K562 (cell line): ENCODE measurements at regions not wholly inside any gene's neighbourhood (a gene's known extent, or its start where the extent isn't known, plus 50 kb on each side); places are given as distances from the start of the nearest gene placed in this dataset.

Source experiments
- CHD2 ChIP-seq: IDR thresholded peaks from 2 replicates; pipeline ENCODE4 v1.6.1; 2011; ENCODE audit warnings: low read depth, low read length
- KLF6 ChIP-seq: fragments of 250-450 bp; sonication (Bioruptor Pico); IDR thresholded peaks from 2 replicates; pipeline ENCODE4 v1.4.0; 2020; ENCODE audit warnings: mild to moderate bottlenecking, moderate library complexity, borderline replicate concordance
- NFIC ChIP-seq: fragments of 450-650 bp; IDR thresholded peaks from 2 replicates; pipeline ENCODE4 v1.6.1; 2017; ENCODE audit warnings: mild to moderate bottlenecking, inconsistent platforms
- POLR2AphosphoS5 ChIP-seq: IDR thresholded peaks from 2 replicates; pipeline ENCODE4 v1.6.1; 2011; ENCODE audit warnings: mild to moderate bottlenecking, low read depth, low read length, moderate library complexity; ENCODE audit not compliant: control insufficient read depth, insufficient read depth
- SP1 ChIP-seq: sonication (generic); formaldehyde crosslinking; IDR thresholded peaks from 2 replicates; pipeline ENCODE4 v1.8.1; 2022; ENCODE audit warnings: mild to moderate bottlenecking, missing genetic modification reagents
- STAT5A ChIP-seq: IDR thresholded peaks from 2 replicates; pipeline ENCODE4 v1.6.1; 2012; ENCODE audit warnings: low read length, inconsistent platforms, borderline replicate concordance
- XRCC5 ChIP-seq: fragments of 200-400 bp; formaldehyde crosslinking; IDR thresholded peaks from 2 replicates; pipeline ENCODE4 v1.6.1; 2017; ENCODE audit warnings: low read depth, mild to moderate bottlenecking, low read length
- ZNF696 ChIP-seq: fragments of 250-450 bp; sonication (Bioruptor Pico); conservative IDR thresholded peaks from 2 replicates; pipeline ENCODE4 v1.4.0; 2020; ENCODE audit warnings: mild to moderate bottlenecking, moderate library complexity
- TF ChIP-seq, protein P1 (sequence below): fragments of 450-650 bp; IDR thresholded peaks from 2 replicates; pipeline ENCODE4 v1.6.1; 2018; ENCODE audit not compliant: partially characterized antibody
- TF ChIP-seq, protein P2 (sequence below): sonication (generic); formaldehyde crosslinking; IDR thresholded peaks from 2 replicates; pipeline ENCODE4 v1.8.0; 2023; ENCODE audit warnings: mild to moderate bottlenecking, missing genetic modification reagents
- TF ChIP-seq, protein P3 (sequence below): fragments of 450-650 bp; IDR thresholded peaks from 2 replicates; pipeline ENCODE4 v1.6.1; 2016; ENCODE audit warnings: borderline replicate concordance

DNA sequence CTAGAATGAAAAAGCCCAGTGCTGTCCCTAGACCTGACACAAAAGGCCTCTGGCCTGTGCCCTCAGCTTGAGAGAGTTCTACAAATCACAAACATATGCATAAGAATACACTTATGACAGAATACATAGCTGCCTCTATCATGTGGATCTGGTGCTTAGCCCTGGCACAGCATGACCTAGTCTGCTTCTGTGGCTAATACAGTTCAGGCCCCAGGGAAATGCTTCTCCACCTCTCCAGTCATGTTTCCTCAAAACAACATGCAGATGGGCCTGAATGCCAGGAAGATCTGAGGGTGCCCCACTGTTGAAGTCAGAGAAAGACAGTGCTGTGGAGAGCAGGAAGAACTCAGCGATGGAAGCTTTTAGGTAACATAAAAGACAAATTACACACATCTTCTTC lies 231.9 kb upstream of the SALL1 start:
- TF ChIP-seq NFIC (no peak), CHD2 (no peak), KLF6 (CRISPR knock-in tag) (no peak), XRCC5 (no peak), ZNF696 (CRISPR knock-in tag) (no peak), POLR2AphosphoS5 (no peak), SP1 (CRISPR knock-in tag) (no peak), STAT5A (no peak)
- TF ChIP-seq, protein P1, sequence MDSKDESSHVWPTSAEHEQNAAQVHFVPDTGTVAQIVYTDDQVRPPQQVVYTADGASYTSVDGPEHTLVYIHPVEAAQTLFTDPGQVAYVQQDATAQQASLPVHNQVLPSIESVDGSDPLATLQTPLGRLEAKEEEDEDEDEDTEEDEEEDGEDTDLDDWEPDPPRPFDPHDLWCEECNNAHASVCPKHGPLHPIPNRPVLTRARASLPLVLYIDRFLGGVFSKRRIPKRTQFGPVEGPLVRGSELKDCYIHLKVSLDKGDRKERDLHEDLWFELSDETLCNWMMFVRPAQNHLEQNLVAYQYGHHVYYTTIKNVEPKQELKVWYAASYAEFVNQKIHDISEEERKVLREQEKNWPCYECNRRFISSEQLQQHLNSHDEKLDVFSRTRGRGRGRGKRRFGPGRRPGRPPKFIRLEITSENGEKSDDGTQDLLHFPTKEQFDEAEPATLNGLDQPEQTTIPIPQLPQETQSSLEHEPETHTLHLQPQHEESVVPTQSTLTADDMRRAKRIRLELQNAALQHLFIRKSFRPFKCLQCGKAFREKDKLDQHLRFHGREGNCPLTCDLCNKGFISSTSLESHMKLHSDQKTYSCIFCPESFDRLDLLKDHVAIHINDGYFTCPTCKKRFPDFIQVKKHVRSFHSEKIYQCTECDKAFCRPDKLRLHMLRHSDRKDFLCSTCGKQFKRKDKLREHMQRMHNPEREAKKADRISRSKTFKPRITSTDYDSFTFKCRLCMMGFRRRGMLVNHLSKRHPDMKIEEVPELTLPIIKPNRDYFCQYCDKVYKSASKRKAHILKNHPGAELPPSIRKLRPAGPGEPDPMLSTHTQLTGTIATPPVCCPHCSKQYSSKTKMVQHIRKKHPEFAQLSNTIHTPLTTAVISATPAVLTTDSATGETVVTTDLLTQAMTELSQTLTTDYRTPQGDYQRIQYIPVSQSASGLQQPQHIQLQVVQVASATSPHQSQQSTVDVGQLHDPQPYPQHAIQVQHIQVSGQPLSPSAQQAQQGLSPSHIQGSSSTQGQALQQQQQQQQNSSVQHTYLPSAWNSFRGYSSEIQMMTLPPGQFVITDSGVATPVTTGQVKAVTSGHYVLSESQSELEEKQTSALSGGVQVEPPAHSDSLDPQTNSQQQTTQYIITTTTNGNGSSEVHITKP: no peak
- TF ChIP-seq, protein P2, sequence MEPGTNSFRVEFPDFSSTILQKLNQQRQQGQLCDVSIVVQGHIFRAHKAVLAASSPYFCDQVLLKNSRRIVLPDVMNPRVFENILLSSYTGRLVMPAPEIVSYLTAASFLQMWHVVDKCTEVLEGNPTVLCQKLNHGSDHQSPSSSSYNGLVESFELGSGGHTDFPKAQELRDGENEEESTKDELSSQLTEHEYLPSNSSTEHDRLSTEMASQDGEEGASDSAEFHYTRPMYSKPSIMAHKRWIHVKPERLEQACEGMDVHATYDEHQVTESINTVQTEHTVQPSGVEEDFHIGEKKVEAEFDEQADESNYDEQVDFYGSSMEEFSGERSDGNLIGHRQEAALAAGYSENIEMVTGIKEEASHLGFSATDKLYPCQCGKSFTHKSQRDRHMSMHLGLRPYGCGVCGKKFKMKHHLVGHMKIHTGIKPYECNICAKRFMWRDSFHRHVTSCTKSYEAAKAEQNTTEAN (CRISPR knock-in tag): no peak
- TF ChIP-seq, protein P3, sequence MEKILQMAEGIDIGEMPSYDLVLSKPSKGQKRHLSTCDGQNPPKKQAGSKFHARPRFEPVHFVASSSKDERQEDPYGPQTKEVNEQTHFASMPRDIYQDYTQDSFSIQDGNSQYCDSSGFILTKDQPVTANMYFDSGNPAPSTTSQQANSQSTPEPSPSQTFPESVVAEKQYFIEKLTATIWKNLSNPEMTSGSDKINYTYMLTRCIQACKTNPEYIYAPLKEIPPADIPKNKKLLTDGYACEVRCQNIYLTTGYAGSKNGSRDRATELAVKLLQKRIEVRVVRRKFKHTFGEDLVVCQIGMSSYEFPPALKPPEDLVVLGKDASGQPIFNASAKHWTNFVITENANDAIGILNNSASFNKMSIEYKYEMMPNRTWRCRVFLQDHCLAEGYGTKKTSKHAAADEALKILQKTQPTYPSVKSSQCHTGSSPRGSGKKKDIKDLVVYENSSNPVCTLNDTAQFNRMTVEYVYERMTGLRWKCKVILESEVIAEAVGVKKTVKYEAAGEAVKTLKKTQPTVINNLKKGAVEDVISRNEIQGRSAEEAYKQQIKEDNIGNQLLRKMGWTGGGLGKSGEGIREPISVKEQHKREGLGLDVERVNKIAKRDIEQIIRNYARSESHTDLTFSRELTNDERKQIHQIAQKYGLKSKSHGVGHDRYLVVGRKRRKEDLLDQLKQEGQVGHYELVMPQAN: no peak
